HEK293 (cell line): ENCODE measurements at regions not wholly inside any gene's neighbourhood (a gene's known extent, or its start where the extent isn't known, plus 50 kb on each side); places are given as distances from the start of the nearest gene placed in this dataset.

Experiments used
- CTCF ChIA-PET: fragments of 350-600 bp; formaldehyde crosslinking; extraction: SDS; loops from one replicate; lab custom pipeline; 2021; ENCODE audit warnings: antibody characterized with exemption; lab: Yijun Ruan, JAX
- POLR2A ChIA-PET: fragments of 300-600 bp; formaldehyde crosslinking; extraction: SDS; loops from one replicate; lab custom pipeline; 2020; ENCODE audit warnings: antibody characterized with exemption, inconsistent platforms; lab: Yijun Ruan, JAX
- H3K27ac ChIP-seq: fragments of 200-500 bp; sonication (Bioruptor generic); 2 replicates; pipeline ENCODE4 v1.5.1; 2014; ENCODE audit warnings: low read depth, low read length, control low read depth, inconsistent platforms; ENCODE audit errors: extremely low read depth
- H3K36me3 ChIP-seq, 2 experiments: fragments of 200-500 bp in 1 of 2; sonication (Bioruptor generic) in 1 of 2; 1 replicate in 1 of 2; 2 replicates in 1 of 2; pipeline ENCODE4 v1.5.1; 2014 to 2017; ENCODE audit warnings: inconsistent platforms in 2 of 2, low read length in 2 of 2; ENCODE audit not compliant: control insufficient read depth in 2 of 2, insufficient read depth in 1 of 2
- H3K4me1 ChIP-seq: fragments of 200-500 bp; sonication (Bioruptor generic); 2 replicates; pipeline ENCODE4 v1.5.1; 2014; ENCODE audit warnings: mild to moderate bottlenecking, low read length, inconsistent platforms; ENCODE audit not compliant: control insufficient read depth, insufficient read depth
- H3K4me3 ChIP-seq: 2 replicates; pipeline ENCODE4 v1.5.1; 2011; ENCODE audit warnings: low read depth, mild to moderate bottlenecking, control low read depth, low read length, moderate library complexity
- H3K9me3 ChIP-seq: fragments of 200-500 bp; sonication (Bioruptor generic); 2 replicates; pipeline ENCODE4 v1.5.1; 2014; ENCODE audit warnings: low read depth, low read length, inconsistent platforms; ENCODE audit not compliant: control insufficient read depth, insufficient read depth
- HOXC10 ChIP-seq: sonication (generic); formaldehyde crosslinking; IDR thresholded peaks from 2 replicates; pipeline ENCODE4 v1.8.1; 2023; ENCODE audit warnings: mild to moderate bottlenecking, missing genetic modification reagents
- PRDM10 ChIP-seq: fragments of 450-650 bp; formaldehyde crosslinking; IDR thresholded peaks from 2 replicates; pipeline ENCODE4 v1.5.1; 2016; ENCODE audit warnings: missing biosample characterization, missing genetic modification characterization
- RBAK ChIP-seq: fragments of 450-650 bp; formaldehyde crosslinking; IDR thresholded peaks from 2 replicates; pipeline ENCODE4 v1.5.1; 2016; ENCODE audit warnings: missing biosample characterization, missing genetic modification characterization
- SCRT1 ChIP-seq: fragments of 450-650 bp; formaldehyde crosslinking; IDR thresholded peaks from 2 replicates; pipeline ENCODE4 v1.5.1; 2016; ENCODE audit warnings: missing biosample characterization, missing genetic modification characterization, borderline replicate concordance
- SP3 ChIP-seq: fragments of 450-650 bp; formaldehyde crosslinking; IDR thresholded peaks from 2 replicates; pipeline ENCODE4 v1.5.1; 2016; ENCODE audit warnings: missing biosample characterization, missing genetic modification characterization
- TCF7L2 ChIP-seq: IDR thresholded peaks from 2 replicates; pipeline ENCODE4 v1.6.1; 2011; ENCODE audit warnings: low read depth, mild to moderate bottlenecking, inconsistent platforms, low read length, moderate library complexity, borderline replicate concordance
- ZFHX2 ChIP-seq: fragments of 450-650 bp; formaldehyde crosslinking; conservative IDR thresholded peaks from 2 replicates; pipeline ENCODE4 v1.5.1; 2016; ENCODE audit warnings: missing biosample characterization, missing genetic modification characterization
- ZIC2 ChIP-seq: fragments of 450-650 bp; formaldehyde crosslinking; IDR thresholded peaks from 2 replicates; pipeline ENCODE4 v1.5.1; 2016; ENCODE audit warnings: missing biosample characterization, missing genetic modification characterization
- ZNF138 ChIP-seq: fragments of 450-650 bp; formaldehyde crosslinking; IDR thresholded peaks from 2 replicates; pipeline ENCODE4 v1.5.1; 2016; ENCODE audit warnings: missing biosample characterization, missing genetic modification characterization, borderline replicate concordance
- ZNF174 ChIP-seq: fragments of 450-650 bp; formaldehyde crosslinking; IDR thresholded peaks from 2 replicates; pipeline ENCODE4 v1.5.0; 2017; ENCODE audit warnings: missing biosample characterization, mild to moderate bottlenecking, missing genetic modification characterization
- ZNF404 ChIP-seq: fragments of 450-650 bp; formaldehyde crosslinking; IDR thresholded peaks from 2 replicates; pipeline ENCODE4 v1.5.1; 2017; ENCODE audit warnings: missing biosample characterization, missing genetic modification characterization
- ZNF558 ChIP-seq: fragments of 450-650 bp; formaldehyde crosslinking; IDR thresholded peaks from 2 replicates; pipeline ENCODE4 v1.5.1; 2016; ENCODE audit warnings: missing biosample characterization, missing genetic modification characterization
- ZNF560 ChIP-seq: fragments of 450-650 bp; formaldehyde crosslinking; IDR thresholded peaks from 2 replicates; pipeline ENCODE4 v1.5.1; 2017; ENCODE audit warnings: missing biosample characterization, missing genetic modification characterization, borderline replicate concordance
- ZNF600 ChIP-seq: fragments of 450-650 bp; formaldehyde crosslinking; IDR thresholded peaks from 2 replicates; pipeline ENCODE4 v1.5.1; 2016; ENCODE audit warnings: missing biosample characterization, missing genetic modification characterization
- ZSCAN30 ChIP-seq: fragments of 450-650 bp; IDR thresholded peaks from 2 replicates; pipeline ENCODE4 v1.5.1; 2018; ENCODE audit warnings: missing biosample characterization, mild to moderate bottlenecking, missing genetic modification characterization, moderate library complexity
- TF ChIP-seq, protein P1 (sequence below): sonication (generic); formaldehyde crosslinking; IDR thresholded peaks from 2 replicates; pipeline ENCODE4 v1.8.1; 2022; ENCODE audit warnings: mild to moderate bottlenecking, moderate library complexity, missing genetic modification reagents
- TF ChIP-seq, protein P2 (sequence below): fragments of 450-650 bp; formaldehyde crosslinking; optimal IDR thresholded peaks from 2 replicates; pipeline ENCODE3; 2016; ENCODE audit warnings: missing biosample characterization, mild to moderate bottlenecking, missing genetic modification characterization
- TF ChIP-seq, protein P3 (sequence below): fragments of 450-650 bp; formaldehyde crosslinking; IDR thresholded peaks from 2 replicates; pipeline ENCODE4 v1.5.1; 2016; ENCODE audit warnings: missing biosample characterization, missing genetic modification characterization
- TF ChIP-seq, protein P4 (sequence below): fragments of 450-650 bp; formaldehyde crosslinking; IDR thresholded peaks from 2 replicates; pipeline ENCODE4 v1.5.1; 2017; ENCODE audit warnings: missing biosample characterization, missing genetic modification characterization

- no peak for TF ChIP-seq TCF7L2
- TF ChIP-seq ZNF600 (tag by site-specific recombination): no peak
Measured at GRCh38 chr3:6264036-6264435, 596.9 kb upstream of the GRM7 start (continued).

DNA sequence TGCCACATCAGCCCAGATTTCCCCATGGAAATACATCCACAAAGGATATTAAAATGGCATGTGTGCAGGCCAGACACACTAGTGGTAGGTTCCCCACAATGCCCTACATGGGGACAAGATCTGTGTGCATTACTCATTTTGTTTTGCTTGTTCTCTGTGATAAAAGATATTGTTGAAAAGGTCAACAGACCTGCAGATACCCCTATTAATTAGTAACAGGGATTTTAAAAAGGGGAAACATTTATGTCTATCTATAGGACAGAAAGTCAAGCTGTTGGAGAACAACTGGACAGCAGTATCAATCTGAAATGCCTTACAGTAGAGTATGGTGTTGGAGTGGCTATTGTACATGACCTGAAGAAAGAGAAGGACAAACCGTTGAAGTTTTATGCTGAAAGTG lies 596.0 kb upstream of the GRM7 start:
- ChIA-PET POLR2A (no interaction called here), CTCF (no interaction called here)
- no peaks in the 10 kb centered on the region for H3K9me3 ChIP-seq
- H3K4me3 ChIP-seq: no peak overlapping the region
- no peaks in the 10 kb centered on the region for H3K4me1 ChIP-seq
- no peak for TF ChIP-seq RBAK (tag by site-specific recombination)
- TF ChIP-seq, protein P1, sequence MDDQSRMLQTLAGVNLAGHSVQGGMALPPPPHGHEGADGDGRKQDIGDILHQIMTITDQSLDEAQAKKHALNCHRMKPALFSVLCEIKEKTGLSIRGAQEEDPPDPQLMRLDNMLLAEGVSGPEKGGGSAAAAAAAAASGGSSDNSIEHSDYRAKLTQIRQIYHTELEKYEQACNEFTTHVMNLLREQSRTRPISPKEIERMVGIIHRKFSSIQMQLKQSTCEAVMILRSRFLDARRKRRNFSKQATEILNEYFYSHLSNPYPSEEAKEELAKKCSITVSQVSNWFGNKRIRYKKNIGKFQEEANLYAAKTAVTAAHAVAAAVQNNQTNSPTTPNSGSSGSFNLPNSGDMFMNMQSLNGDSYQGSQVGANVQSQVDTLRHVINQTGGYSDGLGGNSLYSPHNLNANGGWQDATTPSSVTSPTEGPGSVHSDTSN: no peak
- TF ChIP-seq ZIC2 (tag by site-specific recombination): no peak
- TF ChIP-seq ZNF404 (tag by site-specific recombination): no peak
- no peak for TF ChIP-seq PRDM10 (tag by site-specific recombination)
- no peak for TF ChIP-seq ZNF558 (tag by site-specific recombination)
- TF ChIP-seq ZNF174: no peak
- TF ChIP-seq, protein P2, sequence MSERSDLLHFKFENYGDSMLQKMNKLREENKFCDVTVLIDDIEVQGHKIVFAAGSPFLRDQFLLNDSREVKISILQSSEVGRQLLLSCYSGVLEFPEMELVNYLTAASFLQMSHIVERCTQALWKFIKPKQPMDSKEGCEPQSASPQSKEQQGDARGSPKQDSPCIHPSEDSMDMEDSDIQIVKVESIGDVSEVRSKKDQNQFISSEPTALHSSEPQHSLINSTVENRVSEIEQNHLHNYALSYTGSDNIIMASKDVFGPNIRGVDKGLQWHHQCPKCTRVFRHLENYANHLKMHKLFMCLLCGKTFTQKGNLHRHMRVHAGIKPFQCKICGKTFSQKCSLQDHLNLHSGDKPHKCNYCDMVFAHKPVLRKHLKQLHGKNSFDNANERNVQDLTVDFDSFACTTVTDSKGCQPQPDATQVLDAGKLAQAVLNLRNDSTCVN (tag by site-specific recombination): no peak
- no peak for TF ChIP-seq ZNF138 (tag by site-specific recombination)
- TF ChIP-seq SP3 (tag by site-specific recombination): no peak
- TF ChIP-seq HOXC10 (CRISPR knock-in tag): no peak
- no peaks in the 10 kb centered on the region for H3K36me3 ChIP-seq
- H3K27ac ChIP-seq: no peak overlapping the region

- Histone ChIP-seq H3K36me3 (no peaks in the 10 kb centered on the region), H3K4me1 (no peaks in the 10 kb centered on the region), H3K27ac (no peak overlapping the region), H3K4me3 (no peak overlapping the region), H3K9me3 (no peaks in the 10 kb centered on the region)
- POLR2A ChIA-PET: no interaction called here
- CTCF ChIA-PET: interaction anchor here (0.6 kb wide), 1 partner anchor 9 kb away, joined by 4 read pairs; no protein-coding TSS in a partner anchor
- TF ChIP-seq, protein P3, sequence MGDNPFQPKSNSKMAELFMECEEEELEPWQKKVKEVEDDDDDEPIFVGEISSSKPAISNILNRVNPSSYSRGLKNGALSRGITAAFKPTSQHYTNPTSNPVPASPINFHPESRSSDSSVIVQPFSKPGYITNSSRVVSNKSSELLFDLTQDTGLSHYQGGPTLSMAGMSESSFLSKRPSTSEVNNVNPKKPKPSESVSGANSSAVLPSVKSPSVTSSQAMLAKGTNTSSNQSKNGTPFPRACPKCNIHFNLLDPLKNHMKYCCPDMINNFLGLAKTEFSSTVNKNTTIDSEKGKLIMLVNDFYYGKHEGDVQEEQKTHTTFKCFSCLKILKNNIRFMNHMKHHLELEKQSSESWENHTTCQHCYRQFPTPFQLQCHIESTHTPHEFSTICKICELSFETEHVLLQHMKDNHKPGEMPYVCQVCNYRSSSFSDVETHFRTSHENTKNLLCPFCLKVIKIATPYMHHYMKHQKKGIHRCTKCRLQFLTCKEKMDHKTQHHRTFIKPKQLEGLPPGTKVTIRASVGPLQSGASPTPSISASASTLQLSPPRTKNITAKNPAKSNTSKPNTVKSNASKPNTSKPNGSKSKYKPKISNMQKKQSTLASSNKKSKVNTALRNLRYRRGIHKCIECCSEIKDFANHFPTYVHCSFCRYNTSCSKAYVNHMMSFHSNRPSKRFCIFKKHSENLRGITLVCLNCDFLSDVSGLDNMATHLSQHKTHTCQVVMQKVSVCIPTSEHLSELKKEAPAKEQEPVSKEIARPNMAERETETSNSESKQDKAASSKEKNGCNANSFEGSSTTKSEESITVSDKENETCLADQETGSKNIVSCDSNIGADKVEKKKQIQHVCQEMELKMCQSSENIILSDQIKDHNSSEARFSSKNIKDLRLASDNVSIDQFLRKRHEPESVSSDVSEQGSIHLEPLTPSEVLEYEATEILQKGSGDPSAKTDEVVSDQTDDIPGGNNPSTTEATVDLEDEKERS: no peak
- no peak for TF ChIP-seq ZSCAN30 (tag by site-specific recombination)
- no peak for TF ChIP-seq PRDM10 (tag by site-specific recombination)
- TF ChIP-seq, protein P4, sequence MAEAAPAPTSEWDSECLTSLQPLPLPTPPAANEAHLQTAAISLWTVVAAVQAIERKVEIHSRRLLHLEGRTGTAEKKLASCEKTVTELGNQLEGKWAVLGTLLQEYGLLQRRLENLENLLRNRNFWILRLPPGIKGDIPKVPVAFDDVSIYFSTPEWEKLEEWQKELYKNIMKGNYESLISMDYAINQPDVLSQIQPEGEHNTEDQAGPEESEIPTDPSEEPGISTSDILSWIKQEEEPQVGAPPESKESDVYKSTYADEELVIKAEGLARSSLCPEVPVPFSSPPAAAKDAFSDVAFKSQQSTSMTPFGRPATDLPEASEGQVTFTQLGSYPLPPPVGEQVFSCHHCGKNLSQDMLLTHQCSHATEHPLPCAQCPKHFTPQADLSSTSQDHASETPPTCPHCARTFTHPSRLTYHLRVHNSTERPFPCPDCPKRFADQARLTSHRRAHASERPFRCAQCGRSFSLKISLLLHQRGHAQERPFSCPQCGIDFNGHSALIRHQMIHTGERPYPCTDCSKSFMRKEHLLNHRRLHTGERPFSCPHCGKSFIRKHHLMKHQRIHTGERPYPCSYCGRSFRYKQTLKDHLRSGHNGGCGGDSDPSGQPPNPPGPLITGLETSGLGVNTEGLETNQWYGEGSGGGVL (tag by site-specific recombination): no peak
- no peak for TF ChIP-seq ZNF560 (tag by site-specific recombination)
- TF ChIP-seq ZFHX2 (tag by site-specific recombination): no peak
- TF ChIP-seq SCRT1 (tag by site-specific recombination): no peak
Measured at GRCh38 chr3:6266135-6266534, 594.8 kb upstream of the GRM7 start.
